Liver (tissue), 7 donors: ENCODE measurements at regions not wholly inside any gene's neighbourhood (a gene's known extent, or its start where the extent isn't known, plus 50 kb on each side); places are given as distances from the start of the nearest gene placed in this dataset.

Experiments
- DNase-seq: peaks from one replicate; pipeline ENCODE4 v3.0.0-alpha.2; 2017; ENCODE audit warnings: low spot score
- H3K27ac ChIP-seq, 2 donors: one replicate each; pipeline ENCODE4 v1.7.0; 2013; ENCODE audit warnings: inconsistent platforms in 2 of 2, low read length in 2 of 2, control low read depth in 1 of 2, low read depth in 1 of 2, mild to moderate bottlenecking in 1 of 2
- H3K27me3 ChIP-seq, 4 donors: one replicate each; pipeline versions ENCODE4 v1.6.1 to v1.7.0; 2013; ENCODE audit warnings: low read length in 3 of 4, inconsistent platforms in 1 of 4, mild to moderate bottlenecking in 1 of 4, moderate library complexity in 1 of 4; ENCODE audit not compliant: control insufficient read depth in 4 of 4, insufficient read depth in 4 of 4
- H3K36me3 ChIP-seq, 4 donors: one replicate each; pipeline versions ENCODE4 v1.6.1 to v1.7.0; 2013; ENCODE audit warnings: low read length in 3 of 4, mild to moderate bottlenecking in 3 of 4, low read depth in 1 of 4, moderate library complexity in 1 of 4; ENCODE audit not compliant: control insufficient read depth in 4 of 4, insufficient read depth in 3 of 4
- H3K4me1 ChIP-seq, 4 donors: one replicate each; pipeline versions ENCODE4 v1.6.1 to v1.7.0; 2013; ENCODE audit warnings: low read length in 3 of 4, mild to moderate bottlenecking in 3 of 4, moderate library complexity in 1 of 4; ENCODE audit not compliant: control insufficient read depth in 4 of 4, insufficient read depth in 4 of 4
- H3K4me3 ChIP-seq, 3 donors: one replicate each; pipeline versions ENCODE4 v1.6.1 to v1.7.0; 2013; ENCODE audit warnings: low read length in 3 of 3, control low read depth in 1 of 3, low read depth in 1 of 3, mild to moderate bottlenecking in 1 of 3
- H3K9ac ChIP-seq, 2 donors: one replicate each; pipeline ENCODE4 v1.7.0; 2013; ENCODE audit warnings: low read length in 2 of 2, mild to moderate bottlenecking in 2 of 2, moderate library complexity in 2 of 2, control low read depth in 1 of 2, low read depth in 1 of 2
- H3K9me3 ChIP-seq, 4 donors: one replicate each; pipeline versions ENCODE4 v1.6.1 to v1.7.0; 2013; ENCODE audit warnings: low read length in 3 of 4; ENCODE audit not compliant: control insufficient read depth in 4 of 4
- FOXA2 ChIP-seq: IDR thresholded peaks from 2 replicates; pipeline ENCODE4 v1.6.1; 2016; ENCODE audit warnings: antibody characterized with exemption
- HNF4A ChIP-seq, 2 donors: conservative IDR thresholded peaks; 2 replicates each; pipeline ENCODE4 v1.6.1; 2016; ENCODE audit warnings: antibody characterized with exemption in 2 of 2, mild to moderate bottlenecking in 2 of 2
- MAX ChIP-seq: IDR thresholded peaks from 2 replicates; pipeline ENCODE4 v1.6.1; 2016; ENCODE audit warnings: antibody characterized with exemption
- NR2F2 ChIP-seq: IDR thresholded peaks from 2 replicates; pipeline ENCODE4 v1.6.1; 2016; ENCODE audit warnings: antibody characterized with exemption
- RAD21 ChIP-seq, 2 donors: IDR thresholded peaks; 2 replicates each; pipeline ENCODE4 v1.6.1; 2016; ENCODE audit warnings: antibody characterized with exemption in 2 of 2, mild to moderate bottlenecking in 2 of 2
- RXRA ChIP-seq, 2 donors: IDR thresholded peaks; 2 replicates each; pipeline ENCODE4 v1.6.1; 2017 to 2018; ENCODE audit warnings: antibody characterized with exemption in 2 of 2, mild to moderate bottlenecking in 1 of 2
- SP1 ChIP-seq: IDR thresholded peaks from 2 replicates; pipeline ENCODE4 v1.6.1; 2018; ENCODE audit warnings: antibody characterized with exemption, mild to moderate bottlenecking
- TAF1 ChIP-seq: conservative IDR thresholded peaks from 2 replicates; pipeline ENCODE4 v1.6.1; 2016; ENCODE audit warnings: antibody characterized with exemption, mild to moderate bottlenecking
- YY1 ChIP-seq: IDR thresholded peaks from 2 replicates; pipeline ENCODE4 v1.6.1; 2016; ENCODE audit warnings: antibody characterized with exemption, mild to moderate bottlenecking
- WGBS: extraction: QIAGEN DNeasy Blood & Tissue Kit; methylation state at CpG from one replicate; pipeline ENCODE4 v1.1.7; 2013; 5-methylcytosine and 5-hydroxymethylcytosine counted together
- TF ChIP-seq, protein P1 (sequence below): IDR thresholded peaks from 2 replicates; pipeline ENCODE4 v1.6.1; 2016; ENCODE audit warnings: antibody characterized with exemption, mild to moderate bottlenecking
- TF ChIP-seq, protein P2 (sequence below): IDR thresholded peaks from 2 replicates; pipeline ENCODE4 v1.6.1; 2016; ENCODE audit warnings: antibody characterized with exemption
- donor health status: healthy.
- donor health status: healthy.
- donor health status: healthy.
- donor health status: healthy.

DNA sequence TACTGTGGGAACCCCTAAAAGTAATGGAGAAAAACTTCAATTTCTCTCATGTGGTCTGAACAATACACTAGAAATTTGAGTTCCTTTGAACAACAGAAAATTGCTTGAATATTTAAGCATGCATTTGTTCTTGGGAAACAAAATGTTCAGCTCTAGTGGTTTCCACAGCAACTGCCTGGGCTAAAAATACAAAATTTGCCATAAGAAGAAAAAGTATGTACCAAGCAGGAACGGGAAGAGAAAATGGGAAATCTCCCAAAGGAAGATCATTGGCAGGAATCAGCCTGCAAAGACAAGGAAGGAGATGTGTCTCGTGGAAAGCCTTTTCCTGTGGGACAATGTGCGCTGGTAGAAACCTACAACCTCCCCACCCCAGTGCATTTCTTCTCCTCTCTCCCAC, 119.0 kb upstream of the DPT start:
- WGBS = 86% methylated on average over 3 of the region's 3 CpGs
- no peak overlapping the region for H3K27ac ChIP-seq
- no peaks in the 10 kb centered on the region for H3K4me1 ChIP-seq
- no peak overlapping the region for H3K4me3 ChIP-seq
- no peak for DNase-seq
- no peak overlapping the region for H3K9ac ChIP-seq
- H3K9me3 ChIP-seq = no peaks in the 10 kb centered on the region
- TF ChIP-seq FOXA2 (no peak), TAF1 (no peak), SP1 (no peak), HNF4A (conservative IDR thresholded peaks at IDR 0.05) (no peak), YY1 (no peak), RXRA (IDR thresholded peaks at IDR 0.05) (no peak), RAD21 (IDR thresholded peaks at IDR 0.05) (no peak), NR2F2 (no peak), MAX (no peak)
- TF ChIP-seq, protein P1, sequence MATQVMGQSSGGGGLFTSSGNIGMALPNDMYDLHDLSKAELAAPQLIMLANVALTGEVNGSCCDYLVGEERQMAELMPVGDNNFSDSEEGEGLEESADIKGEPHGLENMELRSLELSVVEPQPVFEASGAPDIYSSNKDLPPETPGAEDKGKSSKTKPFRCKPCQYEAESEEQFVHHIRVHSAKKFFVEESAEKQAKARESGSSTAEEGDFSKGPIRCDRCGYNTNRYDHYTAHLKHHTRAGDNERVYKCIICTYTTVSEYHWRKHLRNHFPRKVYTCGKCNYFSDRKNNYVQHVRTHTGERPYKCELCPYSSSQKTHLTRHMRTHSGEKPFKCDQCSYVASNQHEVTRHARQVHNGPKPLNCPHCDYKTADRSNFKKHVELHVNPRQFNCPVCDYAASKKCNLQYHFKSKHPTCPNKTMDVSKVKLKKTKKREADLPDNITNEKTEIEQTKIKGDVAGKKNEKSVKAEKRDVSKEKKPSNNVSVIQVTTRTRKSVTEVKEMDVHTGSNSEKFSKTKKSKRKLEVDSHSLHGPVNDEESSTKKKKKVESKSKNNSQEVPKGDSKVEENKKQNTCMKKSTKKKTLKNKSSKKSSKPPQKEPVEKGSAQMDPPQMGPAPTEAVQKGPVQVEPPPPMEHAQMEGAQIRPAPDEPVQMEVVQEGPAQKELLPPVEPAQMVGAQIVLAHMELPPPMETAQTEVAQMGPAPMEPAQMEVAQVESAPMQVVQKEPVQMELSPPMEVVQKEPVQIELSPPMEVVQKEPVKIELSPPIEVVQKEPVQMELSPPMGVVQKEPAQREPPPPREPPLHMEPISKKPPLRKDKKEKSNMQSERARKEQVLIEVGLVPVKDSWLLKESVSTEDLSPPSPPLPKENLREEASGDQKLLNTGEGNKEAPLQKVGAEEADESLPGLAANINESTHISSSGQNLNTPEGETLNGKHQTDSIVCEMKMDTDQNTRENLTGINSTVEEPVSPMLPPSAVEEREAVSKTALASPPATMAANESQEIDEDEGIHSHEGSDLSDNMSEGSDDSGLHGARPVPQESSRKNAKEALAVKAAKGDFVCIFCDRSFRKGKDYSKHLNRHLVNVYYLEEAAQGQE = no peak
- H3K27me3 ChIP-seq = no peaks in the 10 kb centered on the region
- H3K36me3 ChIP-seq = no peaks in the 10 kb centered on the region

GRCh38 chr1:168861421-168862004, 132.5 kb upstream of the DPT start:
- H3K27ac ChIP-seq = no peak overlapping the region
- TF ChIP-seq, protein P1 = no peak
- TF ChIP-seq HNF4A (conservative IDR thresholded peaks at IDR 0.05) (peak; percentile 30 to 46), RAD21 (IDR thresholded peaks at IDR 0.05) (no peak)
- TF ChIP-seq, protein P2, sequence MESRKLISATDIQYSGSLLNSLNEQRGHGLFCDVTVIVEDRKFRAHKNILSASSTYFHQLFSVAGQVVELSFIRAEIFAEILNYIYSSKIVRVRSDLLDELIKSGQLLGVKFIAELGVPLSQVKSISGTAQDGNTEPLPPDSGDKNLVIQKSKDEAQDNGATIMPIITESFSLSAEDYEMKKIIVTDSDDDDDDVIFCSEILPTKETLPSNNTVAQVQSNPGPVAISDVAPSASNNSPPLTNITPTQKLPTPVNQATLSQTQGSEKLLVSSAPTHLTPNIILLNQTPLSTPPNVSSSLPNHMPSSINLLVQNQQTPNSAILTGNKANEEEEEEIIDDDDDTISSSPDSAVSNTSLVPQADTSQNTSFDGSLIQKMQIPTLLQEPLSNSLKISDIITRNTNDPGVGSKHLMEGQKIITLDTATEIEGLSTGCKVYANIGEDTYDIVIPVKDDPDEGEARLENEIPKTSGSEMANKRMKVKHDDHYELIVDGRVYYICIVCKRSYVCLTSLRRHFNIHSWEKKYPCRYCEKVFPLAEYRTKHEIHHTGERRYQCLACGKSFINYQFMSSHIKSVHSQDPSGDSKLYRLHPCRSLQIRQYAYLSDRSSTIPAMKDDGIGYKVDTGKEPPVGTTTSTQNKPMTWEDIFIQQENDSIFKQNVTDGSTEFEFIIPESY = no peak

More at GRCh38 chr1:168861421-168862004, 132.5 kb upstream of the DPT start:
- H3K9me3 ChIP-seq = peaks cover 0 to 7% (median 2%) of the 10 kb centered on the region in 4 donors
- H3K4me3 ChIP-seq = no peak overlapping the region
- no peak overlapping the region for H3K9ac ChIP-seq
- H3K36me3 ChIP-seq = no peaks in the 10 kb centered on the region
- no peak for DNase-seq
- no peaks in the 10 kb centered on the region for H3K27me3 ChIP-seq
- no peaks in the 10 kb centered on the region for H3K4me1 ChIP-seq
